Endothelial cell of umbilical vein (primary cell): ENCODE measurements at regions not wholly inside any gene's neighbourhood (a gene's known extent, or its start where the extent isn't known, plus 50 kb on each side); places are given as distances from the start of the nearest gene placed in this dataset.
A peak's percentile ranks its signal among the peaks of the same experiment; 100 is the strongest.

Experiments
- BruUV-seq: library from RNA; stranded (reverse); fragments of 400-500 nt; replicated peaks from 2 replicates; lab custom pipeline; 2021; lab: Mats Ljungman, UMichigan
- CTCF ChIA-PET: fragments of 300-600, 350-600 bp; sonication (Branson Sonifier 250); formaldehyde crosslinking; loops from one replicate; lab custom pipeline; 2021; ENCODE audit warnings: antibody characterized with exemption, inconsistent platforms; lab: Charles Lee
- POLR2A ChIA-PET: fragments of 300-600, 350-600 bp; sonication (Branson Sonifier 250); formaldehyde crosslinking; loops from one replicate; lab custom pipeline; 2021; ENCODE audit warnings: antibody characterized with exemption, inconsistent platforms; lab: Charles Lee
- DNase-seq: peaks from one replicate; pipeline ENCODE4 v3.0.0-alpha.2; 2011; ENCODE audit warnings: low read depth, low spot score
- FAIRE-seq: peaks from 2 replicates; lab custom pipeline; 2011; peaks lifted over from hg19 to GRCh38; lab: Jason Lieb, UNC
- H2AFZ ChIP-seq: 2 replicates; pipeline ENCODE4 v1.6.0; 2012; ENCODE audit warnings: low read depth, low read length, control low read depth, inconsistent platforms
- H3K27ac ChIP-seq: 2 replicates; pipeline ENCODE4 v1.5.1; 2011; ENCODE audit warnings: low read depth, mild to moderate bottlenecking, control low read depth, low read length, moderate library complexity; ENCODE audit not compliant: insufficient read depth
- H3K27me3 ChIP-seq, 2 experiments: 2 replicates each; pipeline versions ENCODE4 v1.6.0 to v1.6.1; 2011; ENCODE audit warnings: low read length in 2 of 2, mixed read lengths in 1 of 2; ENCODE audit not compliant: control insufficient read depth in 2 of 2, insufficient read depth in 2 of 2
- H3K36me3 ChIP-seq, 2 experiments: 2 replicates in 1 of 2; 3 replicates in 1 of 2; pipeline ENCODE4 v1.5.1; 2011; ENCODE audit warnings: low read length in 2 of 2, mild to moderate bottlenecking in 1 of 2, moderate library complexity in 1 of 2; ENCODE audit not compliant: control insufficient read depth in 2 of 2, insufficient read depth in 2 of 2; ENCODE audit errors: extremely low read depth in 1 of 2
- H3K4me1 ChIP-seq: 3 replicates; pipeline ENCODE4 v1.5.1; 2011; ENCODE audit warnings: mild to moderate bottlenecking, low read length; ENCODE audit not compliant: control insufficient read depth, insufficient read depth; ENCODE audit errors: extremely low read depth
- H3K4me2 ChIP-seq: 2 replicates; pipeline ENCODE4 v1.6.1; 2011; ENCODE audit warnings: low read length, control low read depth, mixed read lengths; ENCODE audit not compliant: insufficient read depth
- H3K4me3 ChIP-seq, 3 experiments: fragments of 200-600 bp in 1 of 3; sonication (generic), shearing (Covaris generic) in 1 of 3; replicated peaks in 1 of 3; 2 replicates each; pipeline ENCODE4 v1.5.1; 2011 to 2016; ENCODE audit warnings: control low read depth in 3 of 3, low read length in 3 of 3, mild to moderate bottlenecking in 2 of 3, inconsistent platforms in 1 of 3, low read depth in 1 of 3, moderate library complexity in 1 of 3; ENCODE audit not compliant: insufficient read depth in 1 of 3
- H3K79me2 ChIP-seq: 2 replicates; pipeline ENCODE4 v1.6.0; 2012; ENCODE audit warnings: low read length, inconsistent platforms; ENCODE audit not compliant: control insufficient read depth, insufficient read depth
- H3K9ac ChIP-seq: replicated peaks from 2 replicates; pipeline ENCODE3; 2011; ENCODE audit warnings: low read length, control low read depth; ENCODE audit not compliant: insufficient read depth; ENCODE audit errors: extremely low read depth
- H3K9me1 ChIP-seq: replicated peaks from 3 replicates; pipeline ENCODE4 v1.6.0; 2011; ENCODE audit warnings: mild to moderate bottlenecking, low read length; ENCODE audit not compliant: control insufficient read depth, insufficient read depth; ENCODE audit errors: extremely low read depth
- H3K9me3 ChIP-seq: replicated peaks from 2 replicates; pipeline ENCODE4 v1.5.1; 2012; ENCODE audit warnings: low read length, inconsistent platforms; ENCODE audit not compliant: control insufficient read depth, insufficient read depth
- H4K20me1 ChIP-seq: replicated peaks from 2 replicates; pipeline ENCODE3; 2011; ENCODE audit warnings: mild to moderate bottlenecking, low read length; ENCODE audit not compliant: control insufficient read depth, insufficient read depth; ENCODE audit errors: extremely low read depth
- CTCF ChIP-seq, 2 donors: IDR thresholded peaks; 1 replicate in 1 of 2; 2 replicates in 1 of 2; pipeline ENCODE4 v1.5.1; 2011; ENCODE audit warnings: low read length in 2 of 2, mild to moderate bottlenecking in 2 of 2, moderate library complexity in 2 of 2, control low read depth in 1 of 2, inconsistent platforms in 1 of 2, low read depth in 1 of 2; ENCODE audit not compliant: insufficient read depth in 1 of 2; ENCODE audit errors: extremely low read depth in 1 of 2
- EZH2 ChIP-seq: IDR thresholded peaks from 2 replicates; pipeline ENCODE4 v1.6.1; 2012; ENCODE audit warnings: borderline replicate concordance, low read depth, mild to moderate bottlenecking, moderate library complexity, low read length, inconsistent platforms; ENCODE audit not compliant: severe bottlenecking
- FOS ChIP-seq: IDR thresholded peaks from 2 replicates; pipeline ENCODE4 v1.6.1; 2011; ENCODE audit warnings: mild to moderate bottlenecking, low read length, moderate library complexity, borderline replicate concordance; ENCODE audit not compliant: insufficient read depth
- GATA2 ChIP-seq: IDR thresholded peaks from 2 replicates; pipeline ENCODE4 v1.7.0; 2011; ENCODE audit warnings: low read depth, mild to moderate bottlenecking, moderate library complexity, mixed read lengths, low read length; ENCODE audit not compliant: insufficient read length, insufficient read depth
- JUN ChIP-seq: IDR thresholded peaks from 2 replicates; pipeline ENCODE4 v1.6.1; 2011; ENCODE audit warnings: borderline replicate concordance, low read depth; ENCODE audit not compliant: insufficient read length, insufficient read depth
- MAX ChIP-seq: IDR thresholded peaks from 2 replicates; pipeline ENCODE4 v1.6.1; 2011; ENCODE audit not compliant: insufficient read depth, insufficient read length
- MYC ChIP-seq: IDR thresholded peaks from one replicate; pipeline ENCODE4 v1.6.1; 2011; ENCODE audit warnings: mild to moderate bottlenecking, low read depth, low read length
- POLR2A ChIP-seq: IDR thresholded peaks from 2 replicates; pipeline ENCODE4 v1.6.1; 2012; ENCODE audit warnings: low read depth, mild to moderate bottlenecking, control low read depth, low read length
- POLR2AphosphoS5 ChIP-seq: IDR thresholded peaks from 2 replicates; pipeline ENCODE4 v1.6.1; 2012; ENCODE audit warnings: low read depth, mild to moderate bottlenecking, control low read depth, low read length, moderate library complexity; ENCODE audit not compliant: insufficient read depth
- dilution Hi-C: fragments of 300-500 bp; cut with MboI; formaldehyde crosslinking; loops from one replicate; pipeline ENCODE4 v1.15.0; 2019; ENCODE audit warnings: low sequenced_read_pairs; ENCODE audit not compliant: extremely low pct_ligation_motif_present
- intact Hi-C: fragments of 100-400 bp; cut with micrococcal nuclease; formaldehyde crosslinking; loops from one replicate; pipeline ENCODE4 v1.10.0; 2022

GRCh38 chr3:194070220-194070633 lies 65.7 kb upstream of the HES1 start:
- Histone ChIP-seq H3K9me1 (no peaks in the 10 kb centered on the region), H3K79me2 (no peaks in the 10 kb centered on the region), H3K4me3 (peak overlapping the region in 1 of 3 experiments; percentile 23), H3K9ac (peak overlapping the region; percentile 87), H3K4me1 (peaks cover 15% of the 10 kb centered on the region), H2AFZ (no peak overlapping the region), H3K4me2 (no peak overlapping the region), H3K36me3 (no peaks in the 10 kb centered on the region), H3K27ac (peak overlapping the region; percentile 87), H3K9me3 (no peaks in the 10 kb centered on the region), H3K27me3 (no peaks in the 10 kb centered on the region), H4K20me1 (no peaks in the 10 kb centered on the region)
- POLR2A ChIA-PET = interaction anchor here (0.6 to 1.4 kb wide), 3 partner anchors 19 to 66 kb away, joined by 3 to 7 read pairs (median 3); partner anchors contain the start of gene HES1
- DNase-seq = no peak
- BruUV-seq = TSS peak; percentile 64
- CTCF ChIA-PET = interaction anchor here (0.7 to 1.9 kb wide), 8 partner anchors 10 to 284 kb away, joined by 3 to 10 read pairs (median 4); no protein-coding TSS in a partner anchor
- no peak for TF ChIP-seq MAX
- no peak for TF ChIP-seq GATA2
- TF ChIP-seq POLR2A = no peak
- TF ChIP-seq MYC = no peak
- no peak for TF ChIP-seq POLR2AphosphoS5
- TF ChIP-seq EZH2 = no peak
- TF ChIP-seq JUN = no peak
- no peak for TF ChIP-seq CTCF (IDR thresholded peaks at IDR 0.05; ENCODE audit: extremely low read depth in 1 of 2, insufficient read depth in 1 of 2, low read depth in 1 of 2, low read length in 2 of 2)
- no peak for TF ChIP-seq FOS
- dilution Hi-C loops = no loop called here
- no peak for FAIRE-seq
- intact Hi-C loops = loop anchor here (2.0 kb wide), 2 partner anchors 197 to 281 kb away; no protein-coding TSS in a partner anchor
